SK-N-SH (cell line): ENCODE measurements at regions not wholly inside any gene's neighbourhood (a gene's known extent, or its start where the extent isn't known, plus 50 kb on each side); places are given as distances from the start of the nearest gene placed in this dataset.
A peak's percentile ranks its signal among the peaks of the same experiment; 100 is the strongest.

Experiments used
- CTCF ChIA-PET: fragments of 300-600, 350-600 bp; formaldehyde crosslinking; extraction: SDS; loops from one replicate; lab custom pipeline; 2021; lab: Yijun Ruan, JAX
- POLR2A ChIA-PET: fragments of 350-600 bp; sonication (Branson Sonifier 250); formaldehyde crosslinking; extraction: SDS; loops from one replicate; lab custom pipeline; 2020; ENCODE audit warnings: antibody characterized with exemption, inconsistent platforms; lab: Yijun Ruan, JAX
- DNase-seq: peaks from one replicate; pipeline ENCODE4 v3.0.0; 2012
- H2AFZ ChIP-seq: fragments of 200-600 bp; sonication (generic); 2 replicates; pipeline ENCODE4 v1.8.1; 2016; ENCODE audit warnings: antibody characterized with exemption, mild to moderate bottlenecking, low read depth
- H3F3A ChIP-seq: fragments of 200-600 bp; sonication (generic); replicated peaks from 2 replicates; pipeline ENCODE3; 2016; ENCODE audit warnings: antibody characterized with exemption, mild to moderate bottlenecking; ENCODE audit not compliant: insufficient read depth
- H3K27ac ChIP-seq, 2 experiments: fragments of 200-500 bp in 1 of 2; fragments of 200-600 bp in 1 of 2; sonication (Bioruptor generic) in 1 of 2; sonication (generic), shearing (Covaris generic) in 1 of 2; 2 replicates each; pipeline versions ENCODE4 v1.5.1 to v1.6.1; 2014 to 2016; ENCODE audit warnings: low read depth in 2 of 2, inconsistent platforms in 1 of 2, low read length in 1 of 2, mild to moderate bottlenecking in 1 of 2, mixed read lengths in 1 of 2
- H3K27me3 ChIP-seq: fragments of 200-600 bp; sonication (generic), shearing (Covaris generic); 2 replicates; pipeline ENCODE4 v1.6.1; 2016; ENCODE audit warnings: mixed run types; ENCODE audit not compliant: insufficient read depth
- H3K36me3 ChIP-seq, 2 experiments: fragments of 200-500 bp in 1 of 2; fragments of 200-600 bp in 1 of 2; sonication (Bioruptor generic) in 1 of 2; sonication (generic) in 1 of 2; replicated peaks in 1 of 2; 2 replicates each; pipeline versions ENCODE3 to v1.5.1; 2014 to 2016; ENCODE audit warnings: low read length in 1 of 2, mild to moderate bottlenecking in 1 of 2; ENCODE audit not compliant: insufficient read depth in 2 of 2, control insufficient read depth in 1 of 2
- H3K4me1 ChIP-seq, 2 experiments: fragments of 200-500 bp in 1 of 2; fragments of 200-600 bp in 1 of 2; sonication (Bioruptor generic) in 1 of 2; sonication (generic), shearing (Covaris generic) in 1 of 2; 2 replicates each; pipeline versions ENCODE4 v1.5.1 to v1.6.1; 2014 to 2016; ENCODE audit warnings: low read depth in 1 of 2, low read length in 1 of 2, mixed run types in 1 of 2; ENCODE audit not compliant: insufficient read depth in 2 of 2, control insufficient read depth in 1 of 2
- H3K4me2 ChIP-seq: fragments of 200-600 bp; sonication (generic), shearing (Covaris generic); 2 replicates; pipeline ENCODE4 v1.6.1; 2017; ENCODE audit warnings: mixed run types
- H3K4me3 ChIP-seq, 2 experiments: fragments of 200-500 bp in 1 of 2; fragments of 200-600 bp in 1 of 2; sonication (Bioruptor generic) in 1 of 2; sonication (generic), shearing (Covaris generic) in 1 of 2; 2 replicates each; pipeline versions ENCODE4 v1.5.1 to v1.8.1; 2014 to 2016; ENCODE audit warnings: low read depth in 2 of 2, inconsistent platforms in 1 of 2, low read length in 1 of 2, mild to moderate bottlenecking in 1 of 2, mixed read lengths in 1 of 2, moderate library complexity in 1 of 2
- H3K79me2 ChIP-seq: fragments of 200-600 bp; sonication (generic); 2 replicates; pipeline ENCODE4 v1.8.1; 2017; ENCODE audit warnings: mild to moderate bottlenecking; ENCODE audit not compliant: insufficient read depth
- H3K9ac ChIP-seq: fragments of 200-600 bp; sonication (generic); 2 replicates; pipeline ENCODE4 v1.6.1; 2017; ENCODE audit warnings: mixed run types
- H3K9me2 ChIP-seq: fragments of 200-600 bp; sonication (generic); 2 replicates; pipeline ENCODE4 v1.6.1; 2017; ENCODE audit warnings: mixed run types
- H3K9me3 ChIP-seq: fragments of 200-600 bp; sonication (generic); 2 replicates; pipeline ENCODE4 v1.6.1; 2017; ENCODE audit warnings: mixed run types, mild to moderate bottlenecking, moderate library complexity
- H4K20me1 ChIP-seq: fragments of 200-600 bp; sonication (generic); 2 replicates; pipeline ENCODE4 v1.6.1; 2017; ENCODE audit warnings: mild to moderate bottlenecking, mixed run types; ENCODE audit not compliant: insufficient read depth
- CHD2 ChIP-seq: fragments of 150-350 bp; IDR thresholded peaks from 2 replicates; pipeline ENCODE4 v1.6.1; 2018; ENCODE audit warnings: low read length; ENCODE audit not compliant: partially characterized antibody
- CTCF ChIP-seq: fragments of 200-600 bp; sonication (generic); IDR thresholded peaks from 2 replicates; pipeline ENCODE4 v1.6.1; 2017; ENCODE audit warnings: antibody characterized with exemption, mild to moderate bottlenecking, moderate library complexity
- ELF1 ChIP-seq: IDR thresholded peaks from 2 replicates; pipeline ENCODE4 v1.4.0; 2012
- FOSL2 ChIP-seq: IDR thresholded peaks from 2 replicates; pipeline ENCODE4 v1.4.0; 2012; ENCODE audit warnings: low read depth, mild to moderate bottlenecking, moderate library complexity, borderline replicate concordance
- FOXM1 ChIP-seq: IDR thresholded peaks from 2 replicates; pipeline ENCODE4 v1.4.0; 2012; ENCODE audit warnings: low read depth, mild to moderate bottlenecking
- GABPA ChIP-seq: IDR thresholded peaks from 2 replicates; pipeline ENCODE4 v1.4.0; 2012; ENCODE audit warnings: low read depth, mild to moderate bottlenecking
- GATA2 ChIP-seq: sonication (generic); formaldehyde crosslinking; IDR thresholded peaks from 2 replicates; pipeline ENCODE4 v1.5.0; 2020; ENCODE audit warnings: mild to moderate bottlenecking, missing genetic modification reagents
- MXI1 ChIP-seq: IDR thresholded peaks from 2 replicates; pipeline ENCODE4 v1.6.1; 2012; ENCODE audit warnings: mild to moderate bottlenecking, low read depth, low read length, improper control_type of control experiment
- NRF1 ChIP-seq: IDR thresholded peaks from 2 replicates; pipeline ENCODE4 v1.6.1; 2012; ENCODE audit warnings: low read depth, mild to moderate bottlenecking, low read length
- POLR2AphosphoS5 ChIP-seq: IDR thresholded peaks from 2 replicates; pipeline ENCODE4 v1.6.1; 2012; ENCODE audit warnings: low read depth, low read length
- RAD21 ChIP-seq: IDR thresholded peaks from 2 replicates; pipeline ENCODE4 v1.6.1; 2012; ENCODE audit warnings: mild to moderate bottlenecking, low read length
- REST ChIP-seq: IDR thresholded peaks from 2 replicates; pipeline ENCODE4 v1.6.1; 2012; ENCODE audit warnings: mild to moderate bottlenecking, low read depth, low read length, moderate library complexity
- RFX5 ChIP-seq: IDR thresholded peaks from 2 replicates; pipeline ENCODE4 v1.6.1; 2012; ENCODE audit warnings: mild to moderate bottlenecking, improper control_type of control experiment, low read length
- RXRA ChIP-seq: IDR thresholded peaks from 2 replicates; pipeline ENCODE4 v1.4.0; 2012; ENCODE audit warnings: low read depth, mild to moderate bottlenecking, borderline replicate concordance
- SIN3A ChIP-seq: IDR thresholded peaks from 2 replicates; pipeline ENCODE4 v1.6.1; 2012; ENCODE audit warnings: low read depth, mild to moderate bottlenecking, low read length, moderate library complexity, borderline replicate concordance
- SMC3 ChIP-seq: IDR thresholded peaks from 2 replicates; pipeline ENCODE4 v1.6.1; 2012; ENCODE audit warnings: low read depth, low read length, improper control_type of control experiment
- TEAD4 ChIP-seq: IDR thresholded peaks from 2 replicates; pipeline ENCODE4 v1.4.0; 2012; ENCODE audit warnings: mild to moderate bottlenecking, borderline replicate concordance; ENCODE audit not compliant: insufficient read depth
- USF1 ChIP-seq: IDR thresholded peaks from 2 replicates; pipeline ENCODE4 v1.4.0; 2012; ENCODE audit warnings: low read depth, borderline replicate concordance
- USF2 ChIP-seq: fragments of 150-350 bp; IDR thresholded peaks from 2 replicates; pipeline ENCODE4 v1.6.1; 2017; ENCODE audit warnings: antibody characterized with exemption, low read length, low read depth, borderline replicate concordance
- YY1 ChIP-seq: IDR thresholded peaks from 2 replicates; pipeline ENCODE4 v1.4.0; 2012; ENCODE audit warnings: low read depth, mild to moderate bottlenecking
- ZBTB33 ChIP-seq: IDR thresholded peaks from 2 replicates; pipeline ENCODE4 v1.4.0; 2012; ENCODE audit warnings: low read depth, borderline replicate concordance
- WGBS: methylation state at CpG from one replicate; pipeline ENCODE4 v1.1.6; 2017; ENCODE audit warnings: low lambda C conversion rate; 5-methylcytosine and 5-hydroxymethylcytosine counted together

GRCh38 chr17:31593806-31594205, 202.3 kb downstream of the RAB11FIP4 start (continued):
- TF ChIP-seq ZBTB33 (no peak), YY1 (no peak), CHD2 (no peak), RFX5 (no peak), NRF1 (no peak), SIN3A (no peak), RAD21 (no peak), RXRA (peak; percentile 39; the same call in 1 of the 2 replicates)

DNA sequence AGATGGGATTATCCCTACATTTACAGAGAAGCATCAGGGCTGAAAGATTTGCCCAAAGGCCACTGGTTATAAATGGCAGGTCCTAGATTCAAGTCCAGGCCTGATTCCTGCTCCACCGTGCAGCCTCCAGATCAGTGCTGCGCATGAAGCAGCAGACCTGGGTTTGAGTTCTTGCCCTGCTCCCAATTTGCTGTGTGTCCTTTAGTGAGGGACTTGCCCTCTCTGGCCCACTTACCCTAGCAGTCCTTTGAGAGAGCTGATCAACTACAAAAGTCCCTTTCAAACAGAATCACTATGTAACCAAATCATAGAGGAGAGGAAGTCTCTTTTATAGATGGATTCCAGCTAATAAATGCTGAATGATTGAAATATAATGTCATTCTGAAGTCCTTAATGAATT, 200.4 kb downstream of the RAB11FIP4 start:
- Histone ChIP-seq H3K9me3 (no peaks in the 10 kb centered on the region), H3K4me1 (peaks cover 8 to 37% of the 10 kb centered on the region in 2 experiments; a peak in 3 of 4 replicates), H3K27ac (no peak overlapping the region), H2AFZ (no peak overlapping the region), H4K20me1 (no peaks in the 10 kb centered on the region), H3K36me3 (peaks cover 0 to 8% of the 10 kb centered on the region in 2 experiments), H3K4me3 (no peak overlapping the region), H3K27me3 (no peaks in the 10 kb centered on the region), H3K9me2 (no peaks in the 10 kb centered on the region), H3F3A (peaks cover 36% of the 10 kb centered on the region), H3K9ac (no peak overlapping the region), H3K4me2 (no peak overlapping the region), H3K79me2 (no peaks in the 10 kb centered on the region)
- ChIA-PET POLR2A (no interaction called here), CTCF (interaction anchor here (1.0 to 1.3 kb wide), 2 partner anchors 34 to 251 kb away, joined by 3 read pairs; no protein-coding TSS in a partner anchor)
- WGBS, result 100% methylated on average over 2 of the region's 2 CpGs
- TF ChIP-seq CTCF (no peak), CHD2 (no peak), MXI1 (no peak), SMC3 (no peak), GATA2 (CRISPR knock-in tag) (no peak), USF1 (no peak), RXRA (no peak), USF2 (no peak), FOSL2 (no peak), TEAD4 (no peak), POLR2AphosphoS5 (no peak), REST (no peak), FOXM1 (no peak), SIN3A (no peak), GABPA (no peak), ELF1 (no peak)
- no peak for DNase-seq
